HCEC 1CT (cell line): ENCODE measurements at regions not wholly inside any gene's neighbourhood (a gene's known extent, or its start where the extent isn't known, plus 50 kb on each side); places are given as distances from the start of the nearest gene placed in this dataset.

ENCODE experiments used
- DNase-seq: peaks from one replicate; pipeline ENCODE4 v3.0.0-alpha.2; 2017

- no peak for DNase-seq
These were observed 92.7 kb downstream of the GADD45G start for GRCh38 chr9:89697553-89697952.

- DNase-seq = no peak
These were observed 93.7 kb downstream of the GADD45G start for GRCh38 chr9:89698411-89699005.

- no peak for DNase-seq
These were observed 94.8 kb downstream of the GADD45G start for GRCh38 chr9:89699646-89700045.

- no peak for DNase-seq
These were observed 96.5 kb downstream of the GADD45G start for GRCh38 chr9:89701221-89701798.

GRCh38 chr9:89702401-89702800, 97.6 kb downstream of the GADD45G start:
- no peak for DNase-seq

GRCh38 chr9:89705651-89706050, 100.8 kb downstream of the GADD45G start:
- no peak for DNase-seq

- DNase-seq = no peak
These were observed 101.3 kb downstream of the GADD45G start for GRCh38 chr9:89706086-89706485.

GRCh38 chr9:89706731-89707191, 101.9 kb downstream of the GADD45G start:
- no peak for DNase-seq

GRCh38 chr9:89710697-89711096, 105.9 kb downstream of the GADD45G start:
- DNase-seq = no peak

GRCh38 chr9:89711866-89712265, 107.1 kb downstream of the GADD45G start:
- DNase-seq = no peak

- no peak for DNase-seq
These were observed 107.5 kb downstream of the GADD45G start for GRCh38 chr9:89712283-89712682.

GRCh38 chr9:89714321-89714720, 109.5 kb downstream of the GADD45G start:
- DNase-seq = no peak

- DNase-seq = no peak
These were observed 110.6 kb downstream of the GADD45G start for GRCh38 chr9:89715318-89715858.

- DNase-seq = no peak
These were observed 111.1 kb downstream of the GADD45G start for GRCh38 chr9:89715881-89716280.

- no peak for DNase-seq
These were observed 111.7 kb downstream of the GADD45G start for GRCh38 chr9:89716559-89716958.

GRCh38 chr9:89718176-89718575, 113.4 kb downstream of the GADD45G start:
- no peak for DNase-seq

GRCh38 chr9:89718651-89719050, 113.8 kb downstream of the GADD45G start:
- no peak for DNase-seq

GRCh38 chr9:89719202-89719601, 114.4 kb downstream of the GADD45G start:
- no peak for DNase-seq

- no peak for DNase-seq
These were observed 115.9 kb downstream of the GADD45G start for GRCh38 chr9:89720696-89721175.

GRCh38 chr9:89721176-89721700, 116.4 kb downstream of the GADD45G start:
- DNase-seq = no peak

GRCh38 chr9:89721971-89722530, 117.2 kb downstream of the GADD45G start:
- DNase-seq = no peak

GRCh38 chr9:89722712-89723111, 117.9 kb downstream of the GADD45G start:
- no peak for DNase-seq

GRCh38 chr9:89723469-89724100, 118.8 kb downstream of the GADD45G start:
- no peak for DNase-seq
